ENCODE measurements at regions not wholly inside any gene's neighbourhood (a gene's known extent, or its start where the extent isn't known, plus 50 kb on each side); places are given as distances from the start of the nearest gene placed in this dataset.
"Not testable (repeated sequence)": the region's sequence is repeated elsewhere in the genome, so short reads cannot be mapped to it uniquely, and the experiment has no call there.

DNA sequence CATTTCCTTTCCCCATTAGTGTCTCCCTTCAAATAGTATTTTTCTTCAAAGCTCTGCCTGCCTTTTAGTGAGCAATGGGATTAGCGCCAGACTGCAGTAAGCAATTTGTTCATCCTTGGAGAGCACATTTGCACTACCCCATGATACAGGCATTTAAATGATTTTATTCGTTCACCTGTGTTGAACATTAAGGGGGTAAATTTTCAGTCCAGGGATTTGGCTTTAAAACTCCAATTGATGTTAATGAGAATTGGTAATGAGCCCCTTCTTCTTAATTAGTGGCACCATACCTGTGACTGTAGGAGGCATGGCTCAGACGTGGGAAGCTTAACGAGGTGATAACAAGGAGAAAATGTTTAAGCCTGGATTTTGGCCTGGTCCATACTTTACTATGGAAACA lies 161.4 kb upstream of the NANOGP8 start:
- Histone ChIP-seq H3K27ac (no peak overlapping the region), H3K4me1 (no peaks in the 10 kb centered on the region), H3K27me3 (no peaks in the 10 kb centered on the region), H3K4me3 (no peak overlapping the region), H3K9me3 (no peaks in the 10 kb centered on the region), H3K36me3 (no peaks in the 10 kb centered on the region)
- TF ChIP-seq, protein P1, sequence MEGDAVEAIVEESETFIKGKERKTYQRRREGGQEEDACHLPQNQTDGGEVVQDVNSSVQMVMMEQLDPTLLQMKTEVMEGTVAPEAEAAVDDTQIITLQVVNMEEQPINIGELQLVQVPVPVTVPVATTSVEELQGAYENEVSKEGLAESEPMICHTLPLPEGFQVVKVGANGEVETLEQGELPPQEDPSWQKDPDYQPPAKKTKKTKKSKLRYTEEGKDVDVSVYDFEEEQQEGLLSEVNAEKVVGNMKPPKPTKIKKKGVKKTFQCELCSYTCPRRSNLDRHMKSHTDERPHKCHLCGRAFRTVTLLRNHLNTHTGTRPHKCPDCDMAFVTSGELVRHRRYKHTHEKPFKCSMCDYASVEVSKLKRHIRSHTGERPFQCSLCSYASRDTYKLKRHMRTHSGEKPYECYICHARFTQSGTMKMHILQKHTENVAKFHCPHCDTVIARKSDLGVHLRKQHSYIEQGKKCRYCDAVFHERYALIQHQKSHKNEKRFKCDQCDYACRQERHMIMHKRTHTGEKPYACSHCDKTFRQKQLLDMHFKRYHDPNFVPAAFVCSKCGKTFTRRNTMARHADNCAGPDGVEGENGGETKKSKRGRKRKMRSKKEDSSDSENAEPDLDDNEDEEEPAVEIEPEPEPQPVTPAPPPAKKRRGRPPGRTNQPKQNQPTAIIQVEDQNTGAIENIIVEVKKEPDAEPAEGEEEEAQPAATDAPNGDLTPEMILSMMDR (IDR thresholded peaks at IDR 0.05) = no peak
- DNase-seq (ENCODE audit: low spot score) = no peak

DNA sequence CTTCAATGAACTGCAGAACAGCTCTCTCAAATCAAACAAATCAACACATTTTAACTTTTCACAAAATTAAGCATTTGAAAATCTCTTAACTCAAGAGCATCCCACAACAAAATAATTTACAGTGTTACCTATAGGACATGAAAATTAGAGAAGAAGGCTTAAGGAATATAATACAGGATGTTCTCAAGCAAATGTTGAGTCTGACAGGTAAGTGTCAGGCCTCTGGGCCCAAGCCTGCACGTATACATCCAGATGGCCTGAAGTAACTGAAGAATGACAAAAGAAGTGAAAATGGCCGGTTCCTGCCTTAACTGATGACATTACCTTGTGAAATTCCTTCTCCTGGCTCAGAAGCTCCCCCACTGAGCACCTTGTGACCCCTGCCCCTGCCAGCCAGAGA lies 160.6 kb upstream of the NANOGP8 start:
- not testable (repeated sequence) for H3K27me3 ChIP-seq; H3K9me3 ChIP-seq; H3K27ac ChIP-seq; H3K4me1 ChIP-seq; H3K4me3 ChIP-seq; DNase-seq (ENCODE audit: low spot score); H3K36me3 ChIP-seq

DNA sequence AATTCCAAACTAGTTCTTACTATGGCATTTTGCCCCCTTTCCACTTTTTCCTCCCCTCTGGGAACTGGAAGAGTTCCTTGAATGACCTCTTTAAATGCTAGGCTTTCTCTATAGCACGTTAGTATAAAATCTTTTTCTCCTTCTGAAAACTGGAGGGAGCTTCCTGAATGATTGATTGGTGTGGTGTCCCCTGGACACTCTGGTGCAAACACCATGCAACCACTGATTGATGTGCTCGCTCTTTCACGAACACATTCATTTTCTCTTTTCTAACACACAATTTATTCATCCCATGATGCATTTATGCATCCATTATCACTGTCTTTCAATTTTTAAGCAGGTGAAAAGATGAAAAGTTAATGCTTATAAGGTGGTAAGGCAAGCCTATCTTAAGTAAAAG lies 159.1 kb upstream of the NANOGP8 start:
- DNase-seq (ENCODE audit: low spot score) = no peak
- Histone ChIP-seq H3K9me3 (no peaks in the 10 kb centered on the region), H3K4me3 (no peak overlapping the region), H3K27ac (no peak overlapping the region), H3K36me3 (no peaks in the 10 kb centered on the region), H3K4me1 (no peaks in the 10 kb centered on the region), H3K27me3 (no peaks in the 10 kb centered on the region)
- TF ChIP-seq, protein P1 (IDR thresholded peaks at IDR 0.05) = no peak

DNA sequence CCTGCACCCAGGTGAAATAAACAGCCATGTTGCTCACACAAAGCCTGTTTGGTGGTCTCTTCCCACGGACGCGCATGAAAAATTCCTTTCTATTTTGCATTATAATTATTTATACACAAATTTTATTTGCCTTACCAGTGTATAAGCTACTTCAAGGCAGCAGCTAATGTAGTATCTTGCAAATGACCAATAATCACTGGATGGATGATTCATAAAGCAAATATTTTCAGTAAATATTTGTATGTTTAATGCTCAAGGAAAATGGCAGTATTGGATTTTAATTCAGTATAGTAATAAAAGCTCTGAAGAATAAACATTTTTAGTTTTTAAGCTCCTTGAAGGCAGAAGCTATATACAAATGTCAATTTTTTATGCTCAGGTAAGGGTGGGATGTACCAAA lies 158.7 kb upstream of the NANOGP8 start:
- TF ChIP-seq, protein P1 (IDR thresholded peaks at IDR 0.05) = no peak

DNA sequence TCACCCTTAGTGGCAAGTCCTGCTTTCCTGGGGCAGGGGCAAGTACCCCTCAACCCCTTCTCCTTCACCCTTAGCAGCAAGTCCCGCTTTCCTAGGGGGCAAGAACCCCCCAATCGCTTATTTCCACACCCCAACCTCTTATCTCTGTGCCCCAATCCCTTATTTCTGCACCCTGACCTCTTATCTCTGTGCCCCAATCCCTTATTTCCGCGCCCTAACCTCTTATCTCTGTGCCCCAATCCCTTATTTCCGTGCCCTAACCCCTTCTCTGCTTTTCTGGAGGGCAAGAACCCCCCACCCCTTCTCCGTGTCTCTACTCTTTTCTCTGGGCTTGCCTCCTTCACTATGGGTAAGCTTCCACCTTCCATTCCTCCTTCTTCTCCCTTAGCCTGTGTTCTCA lies 154.6 kb upstream of the NANOGP8 start:
- not testable (repeated sequence) for DNase-seq (ENCODE audit: low spot score); H3K4me3 ChIP-seq; H3K9me3 ChIP-seq; H3K4me1 ChIP-seq; H3K36me3 ChIP-seq; H3K27me3 ChIP-seq; H3K27ac ChIP-seq

More for the DNA sequence above, 158.7 kb upstream of the NANOGP8 start:
- H3K9me3 ChIP-seq = no peaks in the 10 kb centered on the region
- H3K27me3 ChIP-seq = no peaks in the 10 kb centered on the region
- H3K4me3 ChIP-seq = no peak overlapping the region
- H3K27ac ChIP-seq = no peak overlapping the region
- no peaks in the 10 kb centered on the region for H3K36me3 ChIP-seq
- no peaks in the 10 kb centered on the region for H3K4me1 ChIP-seq
- DNase-seq (ENCODE audit: low spot score) = no peak

DNA sequence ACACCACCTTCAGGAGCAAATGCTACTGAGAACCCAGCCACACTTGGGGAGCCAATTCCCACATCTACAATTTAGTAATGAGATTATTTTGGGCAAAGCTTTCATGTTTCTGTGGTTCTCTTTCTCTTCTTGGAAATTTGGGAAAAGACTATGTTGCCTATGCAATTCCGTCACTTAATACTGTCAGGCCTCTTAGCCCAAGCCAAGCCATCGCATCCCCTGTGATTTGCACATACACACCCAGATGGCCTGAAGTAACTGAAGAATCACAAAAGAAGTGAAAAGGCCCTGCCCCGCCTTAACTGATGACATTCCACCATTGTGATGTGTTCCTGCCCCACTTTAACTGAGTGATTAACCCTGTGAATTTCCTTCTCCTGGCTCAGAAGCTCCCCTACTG lies 153.4 kb upstream of the NANOGP8 start:
- not testable (repeated sequence) for H3K4me3 ChIP-seq; H3K27ac ChIP-seq; DNase-seq (ENCODE audit: low spot score); H3K4me1 ChIP-seq; H3K36me3 ChIP-seq; H3K9me3 ChIP-seq; H3K27me3 ChIP-seq

DNA sequence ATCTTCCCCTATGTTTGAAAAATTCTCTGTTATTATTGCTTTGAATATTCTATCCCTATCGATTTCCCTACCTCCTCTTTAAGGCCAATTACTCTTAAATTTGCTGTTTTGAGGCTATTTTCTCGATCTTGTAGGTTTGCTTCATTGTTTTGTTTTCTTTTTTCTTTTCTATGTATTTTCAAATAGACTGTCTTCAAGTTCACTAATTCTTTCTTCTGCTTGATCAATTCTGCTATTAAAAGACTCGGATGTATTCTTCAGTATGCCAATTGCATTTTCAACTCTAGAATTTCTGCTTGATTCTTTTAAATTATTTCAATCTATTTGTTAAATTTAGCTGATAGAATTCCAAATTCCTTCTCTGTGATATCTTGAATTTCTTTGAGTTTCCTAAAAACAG lies 144.0 kb upstream of the NANOGP8 start:
- H3K4me3 ChIP-seq = no peak overlapping the region
- H3K27me3 ChIP-seq = no peaks in the 10 kb centered on the region
- no peaks in the 10 kb centered on the region for H3K4me1 ChIP-seq
- no peak overlapping the region for H3K27ac ChIP-seq
- no peaks in the 10 kb centered on the region for H3K36me3 ChIP-seq
- TF ChIP-seq, protein P1 (IDR thresholded peaks at IDR 0.05) = no peak
- peaks cover 0 to 5% of the 10 kb centered on the region in 2 donors for H3K9me3 ChIP-seq
- no peak for DNase-seq (ENCODE audit: low spot score)
